ENCODE measurements at regions not wholly inside any gene's neighbourhood (a gene's known extent, or its start where the extent isn't known, plus 50 kb on each side); places are given as distances from the start of the nearest gene placed in this dataset.

GRCh38 chr2:147097747-147098146 is 747.1 kb upstream of the ACVR2A start:
- ATAC-seq (no peak), DNase-seq (ENCODE audit: low read depth, low spot score) (no peak)
- BruUV-seq (replicated peaks) = no TSS peak
- intact Hi-C loops (cut with micrococcal nuclease; ENCODE audit: unreplicated experiment) = no loop called here
- no peak overlapping the region for H3K4me3 ChIP-seq (ENCODE audit: low read depth in 2 of 2, low read length in 2 of 2)
- CTCF ChIA-PET = no interaction called here
- H3K36me3 ChIP-seq (ENCODE audit: control insufficient read depth, insufficient read depth, low read length) = no peaks in the 10 kb centered on the region
- no peak overlapping the region for H3K27ac ChIP-seq (ENCODE audit: low read length)
- no peaks in the 10 kb centered on the region for H3K4me1 ChIP-seq (ENCODE audit: control insufficient read depth, insufficient read depth, low read length)
- no peaks in the 10 kb centered on the region for H3K27me3 ChIP-seq (ENCODE audit: control insufficient read depth, insufficient read depth, low read length)
- in situ Hi-C loops (cut with HindIII; ENCODE audit: low pct_unique_long_range_greater_than_20kb, low sequenced_read_pairs) = no loop called here
- no peak for TF ChIP-seq POLR2AphosphoS5 (IDR thresholded peaks at IDR 0.05; ENCODE audit: low read depth, low read length)
- TF ChIP-seq TCF7L2 (IDR thresholded peaks at IDR 0.05; ENCODE audit: low read depth, low read length) = no peak
- no peak for TF ChIP-seq SIN3A (IDR thresholded peaks at IDR 0.05; ENCODE audit: borderline replicate concordance, insufficient read depth, low read depth, low read length)
- no peak for TF ChIP-seq CTCF (IDR thresholded peaks at IDR 0.05)
- no peak for TF ChIP-seq REST (IDR thresholded peaks at IDR 0.05; ENCODE audit: insufficient read depth in 1 of 2, low read depth in 2 of 2, low read length in 1 of 2)
- H3K9me3 ChIP-seq (ENCODE audit: control insufficient read depth, insufficient read depth, low read depth, low read length) = no peaks in the 10 kb centered on the region
- POLR2A ChIA-PET = no interaction called here

- intact Hi-C loops (cut with micrococcal nuclease; ENCODE audit: unreplicated experiment) = no loop called here
- Histone ChIP-seq H3K27me3 (ENCODE audit: control insufficient read depth, insufficient read depth, low read length) (no peaks in the 10 kb centered on the region), H3K9me3 (ENCODE audit: control insufficient read depth, insufficient read depth, low read depth, low read length) (no peaks in the 10 kb centered on the region), H3K4me1 (ENCODE audit: control insufficient read depth, insufficient read depth, low read length) (no peaks in the 10 kb centered on the region), H3K27ac (ENCODE audit: low read length) (no peak overlapping the region), H3K36me3 (ENCODE audit: control insufficient read depth, insufficient read depth, low read length) (no peaks in the 10 kb centered on the region), H3K4me3 (ENCODE audit: low read depth in 2 of 2, low read length in 2 of 2) (no peak overlapping the region)
- POLR2A ChIA-PET = no interaction called here
- no peak for TF ChIP-seq REST (IDR thresholded peaks at IDR 0.05; ENCODE audit: insufficient read depth in 1 of 2, low read depth in 2 of 2, low read length in 1 of 2)
- no peak for TF ChIP-seq SIN3A (IDR thresholded peaks at IDR 0.05; ENCODE audit: borderline replicate concordance, insufficient read depth, low read depth, low read length)
- no peak for TF ChIP-seq CTCF (IDR thresholded peaks at IDR 0.05)
- no peak for TF ChIP-seq POLR2AphosphoS5 (IDR thresholded peaks at IDR 0.05; ENCODE audit: low read depth, low read length)
- no peak for TF ChIP-seq TCF7L2 (IDR thresholded peaks at IDR 0.05; ENCODE audit: low read depth, low read length)
- ATAC-seq (no peak), DNase-seq (ENCODE audit: low read depth, low spot score) (no peak)
- no TSS peak for BruUV-seq (replicated peaks)
- CTCF ChIA-PET = no interaction called here
- in situ Hi-C loops (cut with HindIII; ENCODE audit: low pct_unique_long_range_greater_than_20kb, low sequenced_read_pairs) = no loop called here
Measured at GRCh38 chr2:147096671-147097070, 748.2 kb upstream of the ACVR2A start.
